Neural cell (in vitro differentiated cells): ENCODE measurements at regions not wholly inside any gene's neighbourhood (a gene's known extent, or its start where the extent isn't known, plus 50 kb on each side); places are given as distances from the start of the nearest gene placed in this dataset.

Experiments used
- EP300 ChIP-seq: fragments of 450-650 bp; conservative IDR thresholded peaks from 2 replicates; pipeline ENCODE4 v1.6.1; 2014; ENCODE audit warnings: antibody characterized with exemption, mild to moderate bottlenecking, moderate library complexity; ENCODE audit not compliant: poor library complexity, severe bottlenecking
- EZH2 ChIP-seq: fragments of 200-600, 300-800 bp; shearing (Covaris generic), sonication (generic); IDR thresholded peaks from 2 replicates; pipeline ENCODE4 v1.6.1; 2014; ENCODE audit warnings: antibody characterized with exemption, low read length, borderline replicate concordance, mild to moderate bottlenecking; ENCODE audit not compliant: insufficient read depth, poor library complexity, severe bottlenecking
- POLR2AphosphoS5 ChIP-seq: IDR thresholded peaks from 2 replicates; pipeline ENCODE4 v1.6.1; 2012
- RAD21 ChIP-seq: fragments of 450-650 bp; conservative IDR thresholded peaks from 2 replicates; pipeline ENCODE4 v1.6.1; 2014; ENCODE audit warnings: antibody characterized with exemption, mild to moderate bottlenecking, moderate library complexity
- SMC3 ChIP-seq: fragments of 450-650 bp; conservative IDR thresholded peaks from 2 replicates; pipeline ENCODE4 v1.6.1; 2014; ENCODE audit warnings: antibody characterized with exemption, mild to moderate bottlenecking, moderate library complexity; ENCODE audit not compliant: poor library complexity
- TAF1 ChIP-seq: IDR thresholded peaks from 2 replicates; pipeline ENCODE4 v1.6.1; 2012; ENCODE audit warnings: low read depth
- TF ChIP-seq, protein P1 (sequence below): IDR thresholded peaks from 2 replicates; pipeline ENCODE4 v1.6.1; 2012; ENCODE audit warnings: borderline replicate concordance
- TF ChIP-seq, protein P2 (sequence below): fragments of 450-650 bp; IDR thresholded peaks from 2 replicates; pipeline ENCODE4 v1.5.1; 2014; ENCODE audit warnings: antibody characterized with exemption, mild to moderate bottlenecking, moderate library complexity; ENCODE audit not compliant: poor library complexity, severe bottlenecking

DNA sequence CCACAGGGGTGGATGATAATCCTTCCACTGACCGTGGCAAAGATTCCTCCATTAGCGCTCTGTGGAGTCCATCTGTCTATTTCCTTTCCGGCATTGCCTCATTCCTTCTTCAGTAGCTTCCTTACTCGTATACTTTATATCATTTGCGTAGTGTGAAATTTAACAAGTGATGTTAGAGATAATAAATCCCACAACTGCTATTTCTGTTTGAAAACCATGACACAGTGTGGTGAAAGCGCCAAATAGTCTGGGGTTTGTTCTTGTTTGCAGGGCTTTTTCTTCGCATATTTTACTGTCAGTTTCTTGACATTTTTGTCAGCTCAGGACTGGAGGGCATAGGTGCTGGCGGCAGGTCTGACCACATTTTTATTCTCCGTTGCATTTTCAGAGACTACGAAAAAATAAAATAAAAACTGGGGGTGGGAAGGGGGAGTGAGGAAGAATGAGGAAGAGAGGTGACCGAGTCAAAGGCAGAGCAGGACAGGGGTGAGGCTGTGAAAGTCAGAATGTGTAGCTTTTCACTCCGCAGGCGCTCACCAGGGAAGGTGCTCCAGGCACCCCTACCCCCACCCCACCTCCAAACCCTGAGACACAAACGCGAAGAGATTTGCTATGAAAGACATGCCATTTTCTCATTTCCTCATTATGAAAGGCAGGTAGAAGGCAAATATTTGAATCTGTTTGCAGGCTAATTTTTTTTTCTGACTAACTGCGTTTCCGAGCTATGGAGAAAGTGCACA lies 965.0 kb downstream of the MCTP2 start:
- TF ChIP-seq, protein P1, sequence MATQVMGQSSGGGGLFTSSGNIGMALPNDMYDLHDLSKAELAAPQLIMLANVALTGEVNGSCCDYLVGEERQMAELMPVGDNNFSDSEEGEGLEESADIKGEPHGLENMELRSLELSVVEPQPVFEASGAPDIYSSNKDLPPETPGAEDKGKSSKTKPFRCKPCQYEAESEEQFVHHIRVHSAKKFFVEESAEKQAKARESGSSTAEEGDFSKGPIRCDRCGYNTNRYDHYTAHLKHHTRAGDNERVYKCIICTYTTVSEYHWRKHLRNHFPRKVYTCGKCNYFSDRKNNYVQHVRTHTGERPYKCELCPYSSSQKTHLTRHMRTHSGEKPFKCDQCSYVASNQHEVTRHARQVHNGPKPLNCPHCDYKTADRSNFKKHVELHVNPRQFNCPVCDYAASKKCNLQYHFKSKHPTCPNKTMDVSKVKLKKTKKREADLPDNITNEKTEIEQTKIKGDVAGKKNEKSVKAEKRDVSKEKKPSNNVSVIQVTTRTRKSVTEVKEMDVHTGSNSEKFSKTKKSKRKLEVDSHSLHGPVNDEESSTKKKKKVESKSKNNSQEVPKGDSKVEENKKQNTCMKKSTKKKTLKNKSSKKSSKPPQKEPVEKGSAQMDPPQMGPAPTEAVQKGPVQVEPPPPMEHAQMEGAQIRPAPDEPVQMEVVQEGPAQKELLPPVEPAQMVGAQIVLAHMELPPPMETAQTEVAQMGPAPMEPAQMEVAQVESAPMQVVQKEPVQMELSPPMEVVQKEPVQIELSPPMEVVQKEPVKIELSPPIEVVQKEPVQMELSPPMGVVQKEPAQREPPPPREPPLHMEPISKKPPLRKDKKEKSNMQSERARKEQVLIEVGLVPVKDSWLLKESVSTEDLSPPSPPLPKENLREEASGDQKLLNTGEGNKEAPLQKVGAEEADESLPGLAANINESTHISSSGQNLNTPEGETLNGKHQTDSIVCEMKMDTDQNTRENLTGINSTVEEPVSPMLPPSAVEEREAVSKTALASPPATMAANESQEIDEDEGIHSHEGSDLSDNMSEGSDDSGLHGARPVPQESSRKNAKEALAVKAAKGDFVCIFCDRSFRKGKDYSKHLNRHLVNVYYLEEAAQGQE, result no peak
- TF ChIP-seq, protein P2, sequence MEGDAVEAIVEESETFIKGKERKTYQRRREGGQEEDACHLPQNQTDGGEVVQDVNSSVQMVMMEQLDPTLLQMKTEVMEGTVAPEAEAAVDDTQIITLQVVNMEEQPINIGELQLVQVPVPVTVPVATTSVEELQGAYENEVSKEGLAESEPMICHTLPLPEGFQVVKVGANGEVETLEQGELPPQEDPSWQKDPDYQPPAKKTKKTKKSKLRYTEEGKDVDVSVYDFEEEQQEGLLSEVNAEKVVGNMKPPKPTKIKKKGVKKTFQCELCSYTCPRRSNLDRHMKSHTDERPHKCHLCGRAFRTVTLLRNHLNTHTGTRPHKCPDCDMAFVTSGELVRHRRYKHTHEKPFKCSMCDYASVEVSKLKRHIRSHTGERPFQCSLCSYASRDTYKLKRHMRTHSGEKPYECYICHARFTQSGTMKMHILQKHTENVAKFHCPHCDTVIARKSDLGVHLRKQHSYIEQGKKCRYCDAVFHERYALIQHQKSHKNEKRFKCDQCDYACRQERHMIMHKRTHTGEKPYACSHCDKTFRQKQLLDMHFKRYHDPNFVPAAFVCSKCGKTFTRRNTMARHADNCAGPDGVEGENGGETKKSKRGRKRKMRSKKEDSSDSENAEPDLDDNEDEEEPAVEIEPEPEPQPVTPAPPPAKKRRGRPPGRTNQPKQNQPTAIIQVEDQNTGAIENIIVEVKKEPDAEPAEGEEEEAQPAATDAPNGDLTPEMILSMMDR, result peak; percentile 36
- TF ChIP-seq EP300 (no peak), RAD21 (peak; percentile 39), TAF1 (no peak), EZH2 (no peak), SMC3 (no peak), POLR2AphosphoS5 (no peak)
